Activated CD4-positive, alpha-beta T cell treated with anti-CD3 and anti-CD28 coated beads, Interleukin-2, Interleukin-4, amounts not matched to agents 100 ng/mL and 50 ng/mL, durations not matched to agents 16 hours and 8 hours (primary cell): ENCODE measurements at regions not wholly inside any gene's neighbourhood (a gene's known extent, or its start where the extent isn't known, plus 50 kb on each side); places are given as distances from the start of the nearest gene placed in this dataset.
A peak's percentile ranks its signal among the peaks of the same experiment; 100 is the strongest.

Experiments used
- DNase-seq: peaks from one replicate; pipeline ENCODE4 v3.0.0-alpha.2; 2020; ENCODE audit warnings: low spot score

- DNase-seq, result no peak
Observed at GRCh38 chrX:39559229-39559628, 538.5 kb downstream of the BCOR start.

GRCh38 chrX:39560271-39560670, 537.5 kb downstream of the BCOR start:
- DNase-seq, result no peak

GRCh38 chrX:39563178-39563577, 534.6 kb downstream of the BCOR start:
- DNase-seq, result no peak

GRCh38 chrX:39564751-39565150, 533.0 kb downstream of the BCOR start:
- DNase-seq, result no peak

GRCh38 chrX:39574178-39574577, 523.6 kb downstream of the BCOR start:
- no peak for DNase-seq

GRCh38 chrX:39576041-39576872, 521.5 kb downstream of the BCOR start:
- DNase-seq, result no peak

GRCh38 chrX:39577206-39577984, 520.4 kb downstream of the BCOR start:
- DNase-seq, result no peak

- peak; percentile 69 for DNase-seq
Observed at GRCh38 chrX:39577985-39578869, 519.5 kb downstream of the BCOR start.

- DNase-seq, result no peak
Observed at GRCh38 chrX:39580043-39580442, 517.7 kb downstream of the BCOR start.

GRCh38 chrX:39581411-39581810, 516.3 kb downstream of the BCOR start:
- DNase-seq, result no peak

- no peak for DNase-seq
Observed at GRCh38 chrX:39582091-39582490, 515.7 kb downstream of the BCOR start.

- DNase-seq, result no peak
Observed at GRCh38 chrX:39582976-39583375, 514.8 kb downstream of the BCOR start.

- DNase-seq, result no peak
Observed at GRCh38 chrX:39585808-39586207, 511.9 kb downstream of the BCOR start.

GRCh38 chrX:39586359-39586758, 511.4 kb downstream of the BCOR start:
- DNase-seq, result no peak

- DNase-seq, result no peak
Observed at GRCh38 chrX:39591099-39591498, 506.7 kb downstream of the BCOR start.

GRCh38 chrX:39592776-39593175, 505.0 kb downstream of the BCOR start:
- no peak for DNase-seq

GRCh38 chrX:39595977-39596376, 501.8 kb downstream of the BCOR start:
- DNase-seq, result peak; percentile 15

- no peak for DNase-seq
Observed at GRCh38 chrX:39596437-39596836, 501.3 kb downstream of the BCOR start.

GRCh38 chrX:39599339-39599738, 498.4 kb downstream of the BCOR start:
- DNase-seq, result no peak

- DNase-seq, result no peak
Observed at GRCh38 chrX:39600222-39600621, 497.5 kb downstream of the BCOR start.

GRCh38 chrX:39601231-39602177, 496.3 kb downstream of the BCOR start:
- DNase-seq, result no peak
